ENCODE measurements at regions not wholly inside any gene's neighbourhood (a gene's known extent, or its start where the extent isn't known, plus 50 kb on each side); places are given as distances from the start of the nearest gene placed in this dataset.

DNA sequence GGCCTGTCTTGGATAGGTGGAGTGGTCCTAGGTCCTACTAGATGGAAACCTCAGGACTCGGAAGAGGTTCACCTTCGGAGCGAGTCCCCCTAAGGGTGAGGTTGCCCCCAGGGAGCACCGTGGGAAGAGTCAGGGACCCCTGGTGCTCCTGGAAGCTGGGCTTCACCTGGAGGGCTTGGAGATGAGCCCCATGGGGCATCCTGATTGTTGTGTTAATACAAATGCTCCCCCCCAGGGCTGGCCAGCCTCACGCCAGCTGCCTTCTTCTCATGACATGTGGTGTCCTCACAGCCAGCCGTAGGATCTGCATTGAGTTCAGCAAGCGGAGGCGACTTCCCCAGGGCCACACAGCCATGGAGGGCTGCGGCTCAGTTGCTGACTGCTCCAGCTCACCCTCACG, 1487.5 kb downstream of the BRD1 start:
- DNase-seq, result no peak

GRCh38 chr22:48338793-48339705, 1488.6 kb downstream of the BRD1 start:
- no peak for DNase-seq

DNA sequence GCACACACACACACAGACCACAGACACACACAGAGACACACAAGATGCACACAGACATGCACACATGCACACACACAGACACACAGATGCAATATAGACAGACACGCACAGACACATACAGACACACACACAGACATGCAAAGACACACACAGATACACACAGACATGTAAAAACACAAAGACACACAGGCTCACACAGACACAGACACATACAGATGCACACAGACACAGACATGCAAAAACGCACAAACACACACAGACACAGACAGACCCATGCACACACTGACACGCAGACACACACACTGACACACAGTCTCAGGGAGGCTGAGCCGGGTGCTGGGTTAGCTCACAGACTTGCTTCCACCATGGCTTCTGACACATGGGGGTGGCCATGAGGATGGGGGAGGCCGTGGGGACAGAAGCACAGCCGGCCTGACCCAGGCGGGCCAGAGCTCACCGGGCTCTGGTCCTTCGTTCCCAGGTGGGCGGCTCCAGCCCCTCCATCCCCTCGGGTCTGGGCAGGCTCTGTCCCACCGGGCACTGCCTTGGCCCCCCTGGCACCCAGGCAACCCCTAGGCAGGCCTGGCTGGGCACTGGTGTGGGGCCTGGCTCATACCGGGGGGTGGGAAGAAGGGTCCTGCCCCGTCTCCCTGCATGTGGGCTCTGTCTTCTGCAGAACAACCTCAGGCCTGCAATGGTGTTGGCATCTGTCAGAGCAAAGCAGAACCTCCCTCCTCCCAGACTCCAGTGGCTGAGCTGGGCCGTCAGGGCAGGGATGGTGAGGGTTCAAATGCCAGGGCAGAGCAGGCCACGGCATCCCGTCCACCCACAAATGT, 1489.5 kb downstream of the BRD1 start:
- DNase-seq, result no peak

DNA sequence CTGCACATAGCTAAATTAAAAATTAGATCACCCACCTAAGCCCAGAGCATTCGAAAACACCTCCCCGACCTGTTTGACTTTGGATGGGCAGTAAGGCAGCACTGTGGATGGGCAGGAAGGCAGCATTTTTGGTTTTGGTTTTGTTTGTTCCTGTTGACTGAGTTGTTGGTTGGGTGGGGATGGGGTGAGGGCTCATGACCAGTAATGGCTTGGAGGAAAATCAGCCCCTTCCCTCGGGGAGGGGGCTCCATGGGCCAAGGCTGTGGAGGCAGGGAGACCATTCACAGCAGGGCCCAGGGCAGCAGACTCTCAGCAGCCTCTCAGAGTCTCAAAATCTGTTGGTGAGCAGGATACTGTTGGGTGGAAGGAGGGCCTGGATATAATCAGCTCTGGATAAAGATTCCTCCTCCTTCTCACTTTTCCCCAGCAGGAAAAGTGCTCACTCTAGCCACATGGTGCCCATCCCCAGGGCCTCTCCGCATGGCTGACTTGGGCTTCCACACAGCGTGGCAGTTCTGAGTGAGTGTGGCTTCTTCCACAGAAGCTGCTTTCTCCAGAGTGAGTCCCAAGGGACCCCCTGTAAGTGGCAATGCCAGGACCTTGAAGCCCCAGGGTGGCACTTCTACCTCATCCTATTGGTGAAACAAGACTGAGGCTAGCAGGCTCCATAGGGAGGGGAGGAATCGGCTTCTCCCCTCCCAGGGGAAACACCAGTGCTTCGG, 1491.2 kb downstream of the BRD1 start:
- DNase-seq, result no peak

DNA sequence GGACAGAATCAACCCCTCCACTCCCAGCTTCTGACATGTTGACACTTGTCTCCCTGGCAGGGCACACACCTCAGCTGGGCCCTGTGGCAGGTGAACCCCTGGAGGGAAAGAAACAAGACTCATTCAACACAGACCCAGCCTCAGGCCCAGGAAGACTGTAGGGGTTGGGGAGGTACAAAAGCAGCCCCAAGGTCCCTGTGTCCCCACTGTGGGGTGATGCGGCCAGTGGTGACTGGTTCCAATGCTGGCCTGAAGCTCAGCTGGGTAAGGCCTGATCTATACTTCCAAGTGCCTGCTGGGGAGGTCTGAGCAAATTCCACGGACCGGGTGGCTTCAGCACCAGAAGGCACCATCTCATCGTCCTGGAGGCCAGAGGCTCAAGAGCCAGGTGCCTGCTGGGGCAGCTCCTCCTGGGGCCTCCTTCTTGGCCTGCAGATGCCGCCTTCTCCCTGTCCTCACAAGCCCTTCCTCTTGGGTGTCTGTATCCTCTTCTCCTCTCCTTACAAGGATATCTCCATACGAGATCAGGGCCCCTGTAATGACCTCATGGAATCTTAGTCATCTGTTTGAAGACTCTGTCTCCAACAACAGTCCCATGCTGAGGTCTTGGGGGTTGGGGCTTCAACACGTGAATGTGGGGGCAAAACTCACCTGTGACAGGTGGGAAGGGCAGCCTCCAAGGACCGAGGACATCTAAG, 1492.1 kb downstream of the BRD1 start:
- no peak for DNase-seq

DNA sequence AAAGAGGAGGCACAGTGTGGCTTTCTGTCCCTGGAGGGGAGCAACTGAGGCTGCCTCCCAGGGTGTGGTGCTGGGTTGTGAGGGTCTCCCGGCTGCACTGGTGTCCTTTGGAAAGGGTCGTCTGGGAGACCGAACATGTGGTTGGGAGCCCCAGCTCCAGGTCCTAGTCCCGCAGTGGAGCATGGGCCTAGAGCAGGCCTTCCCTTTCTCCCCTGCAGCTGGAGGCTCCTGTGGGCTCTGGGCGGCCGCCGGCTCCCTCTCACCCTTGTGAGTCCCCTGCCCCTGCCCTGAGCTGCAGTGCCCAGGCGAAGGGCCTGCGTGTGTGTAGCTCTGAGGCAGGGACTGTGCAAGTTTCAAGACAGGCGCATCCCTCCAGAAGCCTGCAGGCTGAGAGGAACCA, 1492.7 kb downstream of the BRD1 start:
- no peak for DNase-seq

GRCh38 chr22:48333816-48334735, 1493.6 kb downstream of the BRD1 start:
- no peak for DNase-seq

GRCh38 chr22:48333323-48333763, 1494.3 kb downstream of the BRD1 start:
- no peak for DNase-seq

DNA sequence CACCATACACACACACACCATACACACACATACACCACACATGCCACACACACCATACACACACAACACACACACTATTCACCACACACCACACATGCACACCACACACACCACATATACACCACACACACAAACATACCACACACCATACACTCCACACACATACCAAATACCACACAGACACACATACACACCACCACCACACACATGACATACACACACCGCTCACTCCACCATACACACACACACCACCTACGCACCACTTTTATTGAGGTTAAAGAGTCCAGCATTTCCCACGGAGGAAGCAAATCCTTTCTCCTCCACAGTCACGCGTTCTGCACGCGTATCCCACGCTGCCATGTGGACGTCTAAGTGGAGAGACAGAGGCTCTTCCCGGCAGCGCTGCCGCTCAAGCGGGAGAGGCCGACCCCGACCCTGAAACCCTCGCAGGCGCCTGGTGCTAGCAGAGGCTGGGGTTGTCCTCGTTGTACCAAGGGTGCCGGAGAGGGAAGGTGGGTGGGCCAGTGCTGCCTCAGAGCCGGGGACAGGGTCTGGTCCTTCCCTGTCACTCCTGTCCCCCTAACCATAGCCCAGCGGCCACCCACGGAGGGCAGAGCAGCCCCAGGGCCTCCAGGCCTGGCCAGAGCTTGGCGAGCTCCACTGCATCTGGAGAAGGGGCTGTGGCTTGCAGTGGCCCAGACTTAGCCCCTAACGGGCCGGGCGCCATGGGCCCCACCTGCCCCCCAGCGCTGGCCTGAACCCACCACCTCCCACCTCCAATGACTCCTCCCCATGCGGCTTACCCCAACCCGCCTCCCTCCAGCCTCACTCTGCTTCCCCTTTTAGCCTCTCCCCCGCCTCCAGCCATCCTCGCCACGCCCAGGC, 1495.0 kb downstream of the BRD1 start:
- DNase-seq, result no peak

DNA sequence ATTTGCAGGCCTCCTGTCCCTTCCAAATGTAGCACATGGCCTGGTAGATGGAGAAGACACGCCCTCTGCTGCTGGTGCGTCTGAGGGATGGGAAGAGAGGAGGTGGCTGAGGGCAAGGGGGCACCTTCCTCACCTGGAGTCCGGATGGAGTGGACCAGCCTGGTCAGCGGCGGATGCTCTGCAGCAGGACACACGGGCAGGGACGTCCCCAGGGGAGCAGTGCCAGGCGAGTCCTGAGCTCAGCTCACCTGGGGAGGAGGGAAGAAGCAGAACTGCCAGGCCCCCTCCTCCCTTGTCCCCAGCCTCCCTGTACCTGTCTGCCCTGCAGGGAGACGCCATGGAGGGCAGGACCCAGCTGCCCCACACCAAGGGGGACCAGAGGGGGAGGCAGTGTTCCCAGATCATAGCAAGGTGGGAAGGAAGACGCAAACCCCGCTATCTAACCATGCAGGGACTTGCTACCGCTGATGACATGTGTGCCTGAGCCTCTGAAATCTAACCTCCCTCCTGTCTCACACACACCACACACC, 1495.9 kb downstream of the BRD1 start:
- DNase-seq, result no peak

DNA sequence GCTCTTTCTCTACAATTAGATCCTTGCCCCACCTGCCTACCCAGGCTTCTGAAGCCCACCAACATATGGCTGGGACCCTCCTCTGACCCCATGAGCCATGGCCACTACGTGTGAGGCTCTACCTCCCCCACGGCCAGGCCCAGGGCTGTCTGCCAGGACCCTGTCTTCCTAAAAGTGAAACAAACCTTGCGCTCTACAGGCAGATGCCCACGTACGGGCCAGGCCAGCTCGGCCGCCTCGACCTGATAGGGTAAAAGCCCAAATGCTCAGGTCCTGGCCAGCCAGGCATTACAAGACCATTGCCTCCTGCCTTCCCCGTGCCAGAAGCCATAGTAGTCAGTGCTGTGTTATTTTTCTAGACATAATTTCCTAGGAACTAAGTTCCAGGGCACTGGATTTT, 1496.4 kb downstream of the BRD1 start:
- no peak for DNase-seq

GRCh38 chr22:48327721-48328120, 1500.0 kb downstream of the BRD1 start:
- no peak for DNase-seq

GRCh38 chr22:48323746-48324145, 1503.9 kb downstream of the BRD1 start:
- DNase-seq, result no peak

- DNase-seq, result no peak
Measured at GRCh38 chr22:48322907-48323306, 1504.8 kb downstream of the BRD1 start.

DNA sequence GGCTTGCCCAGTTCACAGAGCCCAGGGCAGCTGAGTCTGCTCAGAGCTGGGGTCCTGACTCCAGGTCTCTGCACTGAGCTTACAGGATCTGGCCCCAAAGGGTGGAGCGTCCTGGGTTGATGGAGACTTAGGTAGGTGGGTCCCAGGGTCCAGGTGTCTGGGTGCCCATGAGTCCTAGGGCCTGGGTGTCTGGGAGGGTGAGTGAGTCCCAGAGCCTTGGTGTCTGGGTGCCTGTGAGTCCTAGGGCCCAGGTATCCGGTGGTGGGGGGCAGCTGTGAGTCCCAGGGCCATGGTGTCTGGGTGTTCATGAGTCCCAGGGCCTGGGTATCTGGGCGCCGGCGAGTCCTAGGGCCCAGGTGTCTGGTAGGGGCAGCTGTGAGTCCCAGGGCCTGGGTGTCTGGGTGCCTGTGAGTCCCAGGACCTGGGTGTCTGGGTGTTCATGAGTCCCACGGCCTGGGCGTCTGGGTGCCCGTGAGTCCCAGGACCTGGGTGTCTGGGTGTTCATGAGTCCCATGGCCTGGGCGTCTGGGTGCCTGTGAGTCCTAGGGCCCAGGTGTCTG, 1505.6 kb downstream of the BRD1 start:
- no peak for DNase-seq

DNA sequence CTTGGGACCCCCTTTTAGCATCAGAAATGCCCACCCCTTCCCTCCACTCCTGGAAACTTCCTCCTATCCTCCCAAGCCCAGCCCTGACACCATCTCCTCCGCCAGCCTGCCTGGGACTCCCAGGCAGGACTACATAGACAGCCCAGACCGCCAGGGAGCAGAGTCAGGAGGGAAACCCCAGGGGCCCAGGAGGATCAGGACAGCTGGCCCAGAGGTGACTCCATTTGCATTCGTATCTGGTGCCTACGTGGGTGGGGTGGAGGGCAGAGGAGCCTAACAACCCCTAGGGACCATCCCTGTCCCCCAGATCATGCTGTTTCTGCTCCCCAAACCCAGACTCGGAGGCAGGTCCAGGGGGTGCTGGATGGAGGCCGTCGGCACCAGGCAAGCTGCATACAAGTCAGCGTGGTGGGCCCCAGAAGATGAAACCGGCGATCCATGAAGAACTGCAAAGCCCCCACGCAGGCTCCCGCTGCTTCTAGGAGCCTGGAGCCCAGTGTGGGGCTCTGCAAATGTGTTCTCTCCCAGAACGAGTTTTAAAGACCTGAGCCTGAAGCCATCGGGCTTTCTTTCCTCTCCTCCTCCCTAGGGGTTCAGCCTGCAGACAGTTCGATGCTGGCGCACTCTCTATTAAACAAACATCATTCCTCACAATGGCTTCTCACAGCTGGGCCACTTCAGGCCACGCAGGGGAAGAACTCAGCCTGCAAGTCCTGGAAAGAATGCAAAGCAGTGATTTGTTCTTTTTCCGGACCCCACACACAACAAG, 1506.8 kb downstream of the BRD1 start:
- no peak for DNase-seq

- DNase-seq, result no peak
Measured at GRCh38 chr22:48320048-48320682, 1507.5 kb downstream of the BRD1 start.

DNA sequence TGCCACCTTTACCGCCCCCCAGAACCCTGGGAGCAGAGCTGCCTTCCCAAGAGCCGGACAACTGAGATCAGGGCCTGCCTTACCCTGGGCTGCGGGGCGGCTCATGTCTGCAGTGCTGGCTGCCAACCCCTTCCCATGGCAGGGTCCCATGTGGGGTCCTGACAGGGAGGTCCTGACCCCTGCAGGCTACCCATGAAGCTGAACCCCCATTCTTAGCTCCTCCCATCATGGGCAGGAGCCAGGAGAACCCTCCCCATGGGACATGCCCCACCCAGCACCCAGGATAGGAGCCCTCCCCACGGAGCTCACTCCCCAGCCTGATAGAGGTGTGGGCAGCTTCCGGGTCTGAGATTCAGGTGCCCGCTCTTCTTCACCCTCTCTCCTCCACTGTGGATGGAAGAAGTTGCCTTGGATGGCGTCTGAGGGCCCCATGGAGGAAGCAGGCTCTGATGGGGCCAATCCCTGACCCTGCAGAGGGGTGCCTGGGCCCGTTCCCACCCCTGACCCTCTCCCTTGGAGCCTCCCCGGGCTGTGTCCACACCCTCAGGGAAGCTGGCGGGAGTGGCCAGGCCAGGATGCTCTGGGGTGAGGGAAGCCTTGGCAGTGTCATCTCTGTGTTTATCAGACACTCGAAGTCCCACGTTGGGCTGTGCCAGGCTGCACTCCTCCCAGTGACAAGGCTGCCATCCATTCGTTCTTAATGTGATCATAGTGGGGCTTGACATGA, 1508.2 kb downstream of the BRD1 start:
- no peak for DNase-seq
